AG10803 (cell line): ENCODE measurements at regions not wholly inside any gene's neighbourhood (a gene's known extent, or its start where the extent isn't known, plus 50 kb on each side); places are given as distances from the start of the nearest gene placed in this dataset.

Experiments
- DNase-seq: peaks from one replicate; pipeline ENCODE4 v3.0.0; 2010; ENCODE audit warnings: low read depth
- H3K4me3 ChIP-seq: 2 replicates; pipeline ENCODE4 v1.5.1; 2011; ENCODE audit warnings: mild to moderate bottlenecking, low read length, control low read depth
- TF ChIP-seq, protein P1 (sequence below): conservative IDR thresholded peaks from 2 replicates; pipeline ENCODE4 v1.5.1; 2011; ENCODE audit warnings: mild to moderate bottlenecking, low read length, control low read depth, inconsistent platforms

DNA sequence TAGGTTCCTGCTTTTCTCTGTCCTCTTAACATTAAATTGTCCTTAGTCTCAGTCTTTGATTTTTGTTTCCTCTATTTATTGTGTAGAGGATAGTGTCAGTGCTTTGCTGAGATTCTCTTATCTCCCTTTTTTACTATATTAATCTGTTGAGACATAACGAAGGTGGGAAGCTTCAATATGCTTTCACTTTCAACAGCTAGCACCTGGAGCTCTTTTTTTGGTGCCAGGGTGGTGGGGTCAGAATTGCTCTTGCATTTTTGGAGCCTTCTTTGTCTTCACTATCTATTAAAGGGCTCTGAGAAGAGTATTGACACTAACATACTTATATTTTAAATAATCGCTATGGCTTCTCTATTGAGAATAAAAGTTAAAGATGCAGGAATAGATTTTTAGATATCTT, 97.1 kb upstream of the EPHA7 start:
- TF ChIP-seq, protein P1, sequence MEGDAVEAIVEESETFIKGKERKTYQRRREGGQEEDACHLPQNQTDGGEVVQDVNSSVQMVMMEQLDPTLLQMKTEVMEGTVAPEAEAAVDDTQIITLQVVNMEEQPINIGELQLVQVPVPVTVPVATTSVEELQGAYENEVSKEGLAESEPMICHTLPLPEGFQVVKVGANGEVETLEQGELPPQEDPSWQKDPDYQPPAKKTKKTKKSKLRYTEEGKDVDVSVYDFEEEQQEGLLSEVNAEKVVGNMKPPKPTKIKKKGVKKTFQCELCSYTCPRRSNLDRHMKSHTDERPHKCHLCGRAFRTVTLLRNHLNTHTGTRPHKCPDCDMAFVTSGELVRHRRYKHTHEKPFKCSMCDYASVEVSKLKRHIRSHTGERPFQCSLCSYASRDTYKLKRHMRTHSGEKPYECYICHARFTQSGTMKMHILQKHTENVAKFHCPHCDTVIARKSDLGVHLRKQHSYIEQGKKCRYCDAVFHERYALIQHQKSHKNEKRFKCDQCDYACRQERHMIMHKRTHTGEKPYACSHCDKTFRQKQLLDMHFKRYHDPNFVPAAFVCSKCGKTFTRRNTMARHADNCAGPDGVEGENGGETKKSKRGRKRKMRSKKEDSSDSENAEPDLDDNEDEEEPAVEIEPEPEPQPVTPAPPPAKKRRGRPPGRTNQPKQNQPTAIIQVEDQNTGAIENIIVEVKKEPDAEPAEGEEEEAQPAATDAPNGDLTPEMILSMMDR: no peak
- no peak for DNase-seq
- H3K4me3 ChIP-seq: no peak overlapping the region

- TF ChIP-seq, protein P1: no peak
- no peak for DNase-seq
Observed at GRCh38 chr6:93515736-93516135, 96.4 kb upstream of the EPHA7 start.

GRCh38 chr6:93498713-93499112, 79.4 kb upstream of the EPHA7 start:
- TF ChIP-seq, protein P1: no peak
- no peak overlapping the region for H3K4me3 ChIP-seq
- no peak for DNase-seq

More at GRCh38 chr6:93515736-93516135, 96.4 kb upstream of the EPHA7 start:
- no peak overlapping the region for H3K4me3 ChIP-seq

DNA sequence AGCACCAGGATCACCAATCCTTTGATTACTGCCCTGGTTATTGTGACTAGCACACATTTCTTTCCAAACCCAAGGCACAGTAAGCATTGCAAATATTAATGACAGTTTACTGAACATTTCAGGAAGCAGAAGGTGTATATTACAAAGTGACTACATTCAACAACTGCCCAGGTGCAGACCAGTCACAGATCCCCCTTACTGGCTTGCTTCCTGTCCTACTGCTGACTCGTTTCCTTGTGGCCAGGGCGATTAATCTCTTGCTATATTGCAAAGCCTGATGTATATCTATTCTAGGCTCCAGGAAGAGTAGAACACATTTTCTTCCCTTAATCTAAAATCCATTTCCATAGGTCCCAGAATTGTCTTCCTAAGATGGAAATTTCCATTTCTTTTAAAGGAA, 77.2 kb upstream of the EPHA7 start:
- no peak overlapping the region for H3K4me3 ChIP-seq
- DNase-seq: no peak
- TF ChIP-seq, protein P1: no peak

DNA sequence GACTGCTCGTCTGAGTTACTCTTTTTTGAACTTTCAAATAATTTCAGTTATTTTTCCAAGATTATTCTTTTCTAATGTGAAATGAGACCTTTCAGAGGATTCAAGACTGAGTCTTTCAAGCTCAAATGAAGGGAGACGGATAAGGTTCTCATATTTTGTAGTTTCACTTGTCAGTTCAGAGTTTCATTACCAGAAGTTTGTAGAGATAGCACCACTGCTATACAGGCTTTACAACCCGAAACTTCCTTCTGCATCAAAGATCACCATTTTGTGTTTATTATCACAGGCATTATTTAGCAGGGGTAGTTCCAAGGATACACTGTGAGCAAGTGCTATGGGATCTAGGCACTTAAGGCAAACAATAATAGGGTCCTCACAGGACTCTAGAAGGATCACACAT, 74.7 kb upstream of the EPHA7 start:
- no peak for DNase-seq
- TF ChIP-seq, protein P1: no peak
- H3K4me3 ChIP-seq: no peak overlapping the region

DNA sequence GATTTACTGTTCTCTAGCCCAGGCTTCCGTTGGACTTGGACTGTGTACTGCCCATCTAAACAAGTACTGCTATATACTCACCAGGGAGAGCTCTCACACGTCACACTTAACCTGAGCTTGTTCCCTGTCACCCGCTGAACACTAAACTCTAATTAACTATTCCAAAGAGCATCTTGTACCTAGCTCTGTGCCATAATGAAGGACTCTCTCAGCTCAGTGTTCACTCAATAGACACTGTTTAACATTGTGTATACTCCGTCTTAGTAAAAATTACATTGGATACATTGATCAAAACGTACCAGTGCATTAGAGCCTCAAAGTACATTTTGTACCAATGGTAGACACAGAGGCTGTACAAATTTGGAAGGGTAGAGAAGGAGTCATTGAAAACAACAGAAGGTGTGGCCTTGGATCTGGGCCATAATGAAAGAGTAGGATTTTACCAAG, 55.4 kb upstream of the EPHA7 start:
- H3K4me3 ChIP-seq: no peak overlapping the region
- DNase-seq: no peak
- TF ChIP-seq, protein P1: no peak

DNA sequence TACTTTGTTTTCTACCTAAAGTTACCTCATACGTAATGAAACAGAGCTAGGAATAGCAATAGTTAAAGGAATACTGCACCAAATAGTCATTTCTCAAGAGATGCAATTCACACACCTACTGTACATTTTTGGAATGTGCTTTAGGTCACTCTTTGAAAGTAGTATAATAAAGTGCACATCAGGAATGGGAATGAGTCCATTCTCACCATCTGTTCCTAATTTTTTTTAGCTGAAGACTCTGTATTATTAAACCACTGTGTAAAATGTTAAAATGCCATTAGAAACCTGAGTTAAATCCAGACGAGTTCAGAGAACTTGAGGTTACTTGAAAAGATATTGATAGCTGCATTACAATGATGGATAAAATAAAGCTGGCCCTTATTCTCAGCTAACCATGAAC, 51.9 kb upstream of the EPHA7 start:
- TF ChIP-seq, protein P1: no peak
- no peak overlapping the region for H3K4me3 ChIP-seq
- DNase-seq: no peak
